ENCODE measurements at regions not wholly inside any gene's neighbourhood (a gene's known extent, or its start where the extent isn't known, plus 50 kb on each side); places are given as distances from the start of the nearest gene placed in this dataset.
A peak's percentile ranks its signal among the peaks of the same experiment; 100 is the strongest.

GRCh38 chr2:118721817-118722551 lies 125.5 kb downstream of the EN1 start (continued):
- TF ChIP-seq ZBTB9 (CRISPR knock-in tag; IDR thresholded peaks at IDR 0.05) (no peak), ZNF354B (CRISPR knock-in tag; IDR thresholded peaks at IDR 0.05) (no peak), ZNF57 (CRISPR knock-in tag; IDR thresholded peaks at IDR 0.05) (no peak), CTCFL (IDR thresholded peaks at IDR 0.05; ENCODE audit: borderline replicate concordance, insufficient read depth, low read depth, low read length, poor library complexity, severe bottlenecking) (no peak), ZNF324 (CRISPR knock-in tag; IDR thresholded peaks at IDR 0.05) (no peak), KLF1 (tag; IDR thresholded peaks at IDR 0.05) (no peak), ASH1L (IDR thresholded peaks at IDR 0.05; ENCODE audit: borderline replicate concordance, low read depth, partially characterized antibody) (no peak), BRD4 (IDR thresholded peaks at IDR 0.05) (no peak), ZNF239 (CRISPR knock-in tag; IDR thresholded peaks at IDR 0.05) (no peak), MIER1 (IDR thresholded peaks at IDR 0.05; ENCODE audit: low read depth) (no peak), ZNF695 (CRISPR knock-in tag; IDR thresholded peaks at IDR 0.05) (no peak), TRIM25 (IDR thresholded peaks at IDR 0.05; ENCODE audit: borderline replicate concordance) (no peak), C11orf30 (IDR thresholded peaks at IDR 0.05; ENCODE audit: low read depth) (no peak), SMARCE1 (IDR thresholded peaks at IDR 0.05) (peak; percentile 73; the same call in 1 of the 2 replicates), JUND (IDR thresholded peaks at IDR 0.05; ENCODE audit: borderline replicate concordance, low read depth, low read length) (peak; percentile 42; the same call in 1 of the 2 replicates), JUND (tag; IDR thresholded peaks at IDR 0.05; ENCODE audit: borderline replicate concordance, low read depth, low read length) (peak; percentile 41; the same call in 1 of the 3 replicates), HMGN3 (IDR thresholded peaks at IDR 0.05; ENCODE audit: borderline replicate concordance, extremely low read depth, insufficient read length, low read depth, low read length) (peak; percentile 60), CLOCK (CRISPR knock-in tag; IDR thresholded peaks at IDR 0.05; ENCODE audit: borderline replicate concordance) (no peak)
- TF ChIP-seq, protein P1, sequence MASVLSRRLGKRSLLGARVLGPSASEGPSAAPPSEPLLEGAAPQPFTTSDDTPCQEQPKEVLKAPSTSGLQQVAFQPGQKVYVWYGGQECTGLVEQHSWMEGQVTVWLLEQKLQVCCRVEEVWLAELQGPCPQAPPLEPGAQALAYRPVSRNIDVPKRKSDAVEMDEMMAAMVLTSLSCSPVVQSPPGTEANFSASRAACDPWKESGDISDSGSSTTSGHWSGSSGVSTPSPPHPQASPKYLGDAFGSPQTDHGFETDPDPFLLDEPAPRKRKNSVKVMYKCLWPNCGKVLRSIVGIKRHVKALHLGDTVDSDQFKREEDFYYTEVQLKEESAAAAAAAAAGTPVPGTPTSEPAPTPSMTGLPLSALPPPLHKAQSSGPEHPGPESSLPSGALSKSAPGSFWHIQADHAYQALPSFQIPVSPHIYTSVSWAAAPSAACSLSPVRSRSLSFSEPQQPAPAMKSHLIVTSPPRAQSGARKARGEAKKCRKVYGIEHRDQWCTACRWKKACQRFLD (CRISPR knock-in tag; IDR thresholded peaks at IDR 0.05): no peak

Measured in K562 (cell line).